Activated CD4-positive, alpha-beta memory T cell treated with anti-CD3 and anti-CD28 coated beads for 36 hours (primary cell): ENCODE measurements at regions not wholly inside any gene's neighbourhood (a gene's known extent, or its start where the extent isn't known, plus 50 kb on each side); places are given as distances from the start of the nearest gene placed in this dataset.
"Not testable (repeated sequence)": the region's sequence is repeated elsewhere in the genome, so short reads cannot be mapped to it uniquely, and the experiment has no call there.

Source experiments
- CTCF ChIA-PET: fragments of 350-600 bp; sonication (Branson Sonifier 250); formaldehyde crosslinking; loops from one replicate; lab custom pipeline; 2021; ENCODE audit warnings: antibody characterized with exemption, inconsistent platforms; lab: Charles Lee
- POLR2A ChIA-PET: fragments of 350-600 bp; sonication (Branson Sonifier 250); formaldehyde crosslinking; loops from one replicate; lab custom pipeline; 2021; ENCODE audit warnings: antibody characterized with exemption; lab: Charles Lee
- DNase-seq: peaks from one replicate; pipeline ENCODE4 v3.0.0-alpha.2; 2020
- H3K27ac Mint-ChIP-seq: one replicate; pipeline ENCODE4 v1.8.0; 2021; ENCODE audit warnings: mixed read lengths
- H3K27me3 Mint-ChIP-seq: one replicate; pipeline ENCODE4 v1.8.0; 2021; ENCODE audit warnings: mixed read lengths
- H3K36me3 Mint-ChIP-seq: one replicate; pipeline ENCODE4 v1.8.0; 2021; ENCODE audit warnings: mixed read lengths
- H3K4me1 Mint-ChIP-seq: one replicate; pipeline ENCODE4 v1.8.0; 2021; ENCODE audit warnings: low read depth, mixed read lengths
- H3K4me3 Mint-ChIP-seq: one replicate; pipeline ENCODE4 v1.8.0; 2021; ENCODE audit warnings: mild to moderate bottlenecking, mixed read lengths
- H3K9me3 Mint-ChIP-seq: one replicate; pipeline ENCODE4 v1.8.0; 2021; ENCODE audit warnings: mixed read lengths
- intact Hi-C: fragments of 100-400 bp; cut with micrococcal nuclease; formaldehyde crosslinking; loops from one replicate; pipeline ENCODE4 v1.15.1; 2023

- POLR2A ChIA-PET: no interaction called here
- Mint-ChIP-seq H3K9me3 (peaks cover 1% of the 10 kb centered on the region), H3K27ac (no peak overlapping the region), H3K4me1 (no peaks in the 10 kb centered on the region), H3K4me3 (no peak overlapping the region), H3K36me3 (no peaks in the 10 kb centered on the region), H3K27me3 (no peaks in the 10 kb centered on the region)
- no peak for DNase-seq
- CTCF ChIA-PET: no interaction called here
- intact Hi-C loops: no loop called here
Measured at GRCh38 chr15:45873781-45874180, 239.0 kb downstream of the SQOR start.

GRCh38 chr15:45874566-45874965, 239.7 kb downstream of the SQOR start:
- CTCF ChIA-PET, intact Hi-C loops, DNase-seq, H3K9me3 Mint-ChIP-seq, H3K36me3 Mint-ChIP-seq, H3K27ac Mint-ChIP-seq, H3K4me1 Mint-ChIP-seq, H3K4me3 Mint-ChIP-seq, H3K27me3 Mint-ChIP-seq, POLR2A ChIA-PET: not testable (repeated sequence)

- POLR2A ChIA-PET: no interaction called here
- Mint-ChIP-seq H3K27me3 (no peaks in the 10 kb centered on the region), H3K4me1 (no peaks in the 10 kb centered on the region), H3K36me3 (no peaks in the 10 kb centered on the region), H3K9me3 (peaks cover 3% of the 10 kb centered on the region), H3K4me3 (no peak overlapping the region), H3K27ac (no peak overlapping the region)
- intact Hi-C loops: no loop called here
- DNase-seq: no peak
- CTCF ChIA-PET: no interaction called here
Measured at GRCh38 chr15:45884289-45884688, 249.5 kb downstream of the SQOR start.

GRCh38 chr15:45884755-45885445, 250.1 kb downstream of the SQOR start:
- H3K36me3 Mint-ChIP-seq: no peaks in the 10 kb centered on the region
- intact Hi-C loops: no loop called here
- H3K9me3 Mint-ChIP-seq: peaks cover 3% of the 10 kb centered on the region
- no peak overlapping the region for H3K4me3 Mint-ChIP-seq
- ChIA-PET POLR2A (no interaction called here), CTCF (no interaction called here)
- H3K27me3 Mint-ChIP-seq: no peaks in the 10 kb centered on the region
- no peaks in the 10 kb centered on the region for H3K4me1 Mint-ChIP-seq
- H3K27ac Mint-ChIP-seq: no peak overlapping the region
- no peak for DNase-seq

GRCh38 chr15:45885801-45886200, 251.0 kb downstream of the SQOR start:
- H3K4me1 Mint-ChIP-seq: no peaks in the 10 kb centered on the region
- peaks cover 3% of the 10 kb centered on the region for H3K9me3 Mint-ChIP-seq
- DNase-seq: no peak
- no peaks in the 10 kb centered on the region for H3K27me3 Mint-ChIP-seq
- intact Hi-C loops: no loop called here
- POLR2A ChIA-PET: no interaction called here
- CTCF ChIA-PET: no interaction called here
- no peaks in the 10 kb centered on the region for H3K36me3 Mint-ChIP-seq
- H3K4me3 Mint-ChIP-seq: no peak overlapping the region
- no peak overlapping the region for H3K27ac Mint-ChIP-seq

GRCh38 chr15:45891766-45892165, 256.9 kb downstream of the SQOR start:
- H3K9me3 Mint-ChIP-seq: no peaks in the 10 kb centered on the region
- no peaks in the 10 kb centered on the region for H3K4me1 Mint-ChIP-seq
- H3K36me3 Mint-ChIP-seq: no peaks in the 10 kb centered on the region
- H3K27ac Mint-ChIP-seq: no peak overlapping the region
- DNase-seq: no peak
- no peak overlapping the region for H3K4me3 Mint-ChIP-seq
- CTCF ChIA-PET: no interaction called here
- H3K27me3 Mint-ChIP-seq: no peaks in the 10 kb centered on the region
- intact Hi-C loops: no loop called here
- POLR2A ChIA-PET: no interaction called here

GRCh38 chr15:45892182-45892581, 257.4 kb downstream of the SQOR start:
- intact Hi-C loops: no loop called here
- Mint-ChIP-seq H3K27ac (no peak overlapping the region), H3K9me3 (no peaks in the 10 kb centered on the region), H3K4me3 (no peak overlapping the region), H3K4me1 (no peaks in the 10 kb centered on the region), H3K27me3 (no peaks in the 10 kb centered on the region), H3K36me3 (no peaks in the 10 kb centered on the region)
- ChIA-PET POLR2A (no interaction called here), CTCF (no interaction called here)
- DNase-seq: no peak

GRCh38 chr15:45903283-45903682, 268.5 kb downstream of the SQOR start:
- H3K9me3 Mint-ChIP-seq: peaks cover 4% of the 10 kb centered on the region
- H3K36me3 Mint-ChIP-seq: no peaks in the 10 kb centered on the region
- no peak overlapping the region for H3K4me3 Mint-ChIP-seq
- H3K27me3 Mint-ChIP-seq: no peaks in the 10 kb centered on the region
- intact Hi-C loops: no loop called here
- no peak for DNase-seq
- ChIA-PET POLR2A (no interaction called here), CTCF (no interaction called here)
- H3K27ac Mint-ChIP-seq: no peak overlapping the region
- H3K4me1 Mint-ChIP-seq: no peaks in the 10 kb centered on the region

- Mint-ChIP-seq H3K27me3 (no peaks in the 10 kb centered on the region), H3K27ac (no peak overlapping the region), H3K9me3 (peaks cover 7% of the 10 kb centered on the region), H3K4me3 (no peak overlapping the region), H3K36me3 (no peaks in the 10 kb centered on the region), H3K4me1 (no peaks in the 10 kb centered on the region)
- intact Hi-C loops: no loop called here
- ChIA-PET CTCF (no interaction called here), POLR2A (no interaction called here)
- no peak for DNase-seq
Measured at GRCh38 chr15:45904019-45904418, 269.2 kb downstream of the SQOR start.

- POLR2A ChIA-PET: no interaction called here
- CTCF ChIA-PET: no interaction called here
- intact Hi-C loops: no loop called here
Measured at GRCh38 chr15:45906230-45906629, 271.4 kb downstream of the SQOR start.

GRCh38 chr15:45910671-45911070, 275.8 kb downstream of the SQOR start:
- no peaks in the 10 kb centered on the region for H3K27me3 Mint-ChIP-seq
- no peak overlapping the region for H3K27ac Mint-ChIP-seq
- H3K4me3 Mint-ChIP-seq: no peak overlapping the region
- peaks cover 9% of the 10 kb centered on the region for H3K9me3 Mint-ChIP-seq
- no peak for DNase-seq
- ChIA-PET CTCF (no interaction called here), POLR2A (interaction anchor here (0.6 kb wide), 1 partner anchor 403 kb away, joined by 4 read pairs; no protein-coding TSS in a partner anchor)
- H3K36me3 Mint-ChIP-seq: no peaks in the 10 kb centered on the region
- intact Hi-C loops: no loop called here
- H3K4me1 Mint-ChIP-seq: no peaks in the 10 kb centered on the region

More at GRCh38 chr15:45906230-45906629, 271.4 kb downstream of the SQOR start:
- Mint-ChIP-seq H3K27ac (no peak overlapping the region), H3K36me3 (no peaks in the 10 kb centered on the region), H3K4me3 (no peak overlapping the region), H3K4me1 (no peaks in the 10 kb centered on the region), H3K27me3 (no peaks in the 10 kb centered on the region), H3K9me3 (peaks cover 9% of the 10 kb centered on the region)
- no peak for DNase-seq

GRCh38 chr15:45913451-45913850, 278.6 kb downstream of the SQOR start:
- Mint-ChIP-seq H3K9me3 (peaks cover 4% of the 10 kb centered on the region), H3K27ac (no peak overlapping the region), H3K4me1 (no peaks in the 10 kb centered on the region), H3K36me3 (no peaks in the 10 kb centered on the region), H3K27me3 (no peaks in the 10 kb centered on the region), H3K4me3 (no peak overlapping the region)
- POLR2A ChIA-PET: no interaction called here
- no peak for DNase-seq
- CTCF ChIA-PET: no interaction called here
- intact Hi-C loops: no loop called here

- Mint-ChIP-seq H3K27me3 (no peaks in the 10 kb centered on the region), H3K4me3 (no peak overlapping the region), H3K27ac (no peak overlapping the region), H3K4me1 (no peaks in the 10 kb centered on the region), H3K9me3 (peaks cover 2% of the 10 kb centered on the region), H3K36me3 (no peaks in the 10 kb centered on the region)
- DNase-seq: no peak
- intact Hi-C loops: no loop called here
- POLR2A ChIA-PET: no interaction called here
- CTCF ChIA-PET: no interaction called here
Measured at GRCh38 chr15:45914425-45914824, 279.6 kb downstream of the SQOR start.
